ENCODE measurements at regions not wholly inside any gene's neighbourhood (a gene's known extent, or its start where the extent isn't known, plus 50 kb on each side); places are given as distances from the start of the nearest gene placed in this dataset.
"Not testable (repeated sequence)": the region's sequence is repeated elsewhere in the genome, so short reads cannot be mapped to it uniquely, and the experiment has no call there.

GRCh38 chr6:128724738-128725137 lies 158.2 kb upstream of the LAMA2 start:
- H3K27me3 Mint-ChIP-seq: peaks cover 14 to 27% of the 10 kb centered on the region in 2 donors
- H3K9me3 Mint-ChIP-seq: no peaks in the 10 kb centered on the region
- DNase-seq (no peak), ATAC-seq (replicated peaks) (no peak)
- no peak overlapping the region for H3K4me3 Mint-ChIP-seq
- no peaks in the 10 kb centered on the region for H3K4me1 Mint-ChIP-seq (ENCODE audit: low read depth in 2 of 2)
- no peaks in the 10 kb centered on the region for H3K36me3 Mint-ChIP-seq (ENCODE audit: insufficient read depth)
- no peak overlapping the region for H3K27ac Mint-ChIP-seq

- no peaks in the 10 kb centered on the region for H3K9me3 Mint-ChIP-seq
- H3K27ac Mint-ChIP-seq: no peak overlapping the region
- no peak for DNase-seq
- no peaks in the 10 kb centered on the region for H3K36me3 Mint-ChIP-seq (ENCODE audit: insufficient read depth)
- ATAC-seq (replicated peaks): no peak
- peaks cover 8 to 16% of the 10 kb centered on the region in 2 donors for H3K27me3 Mint-ChIP-seq
- no peak overlapping the region for H3K4me3 Mint-ChIP-seq
- no peaks in the 10 kb centered on the region for H3K4me1 Mint-ChIP-seq (ENCODE audit: low read depth in 2 of 2)
Observed at GRCh38 chr6:128723667-128724066, 159.3 kb upstream of the LAMA2 start.

DNA sequence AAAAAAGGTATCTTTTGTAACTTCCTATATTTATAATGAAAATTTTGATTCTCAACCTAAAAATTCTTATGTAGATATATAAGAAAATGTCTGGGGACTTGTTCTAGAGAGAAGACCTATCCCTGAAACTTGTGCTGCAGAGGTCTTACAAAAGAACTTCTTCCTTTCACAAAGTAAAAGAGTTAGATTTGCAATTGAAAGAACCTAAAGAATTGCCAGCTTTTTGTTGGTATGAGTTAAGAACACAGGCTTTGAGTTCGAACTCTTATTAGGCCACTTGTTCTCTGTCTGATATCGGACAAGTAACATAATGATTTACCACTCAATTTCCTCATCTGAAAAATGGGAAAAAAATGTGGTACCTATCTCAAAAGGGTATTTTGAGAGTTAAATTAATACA lies 162.0 kb upstream of the LAMA2 start:
- Mint-ChIP-seq H3K36me3 (ENCODE audit: insufficient read depth) (no peaks in the 10 kb centered on the region), H3K27me3 (peaks cover 8 to 10% of the 10 kb centered on the region in 2 donors), H3K4me3 (no peak overlapping the region), H3K27ac (no peak overlapping the region), H3K4me1 (ENCODE audit: low read depth in 2 of 2) (no peaks in the 10 kb centered on the region), H3K9me3 (no peaks in the 10 kb centered on the region)
- DNase-seq: no peak
- no peak for ATAC-seq (replicated peaks)

DNA sequence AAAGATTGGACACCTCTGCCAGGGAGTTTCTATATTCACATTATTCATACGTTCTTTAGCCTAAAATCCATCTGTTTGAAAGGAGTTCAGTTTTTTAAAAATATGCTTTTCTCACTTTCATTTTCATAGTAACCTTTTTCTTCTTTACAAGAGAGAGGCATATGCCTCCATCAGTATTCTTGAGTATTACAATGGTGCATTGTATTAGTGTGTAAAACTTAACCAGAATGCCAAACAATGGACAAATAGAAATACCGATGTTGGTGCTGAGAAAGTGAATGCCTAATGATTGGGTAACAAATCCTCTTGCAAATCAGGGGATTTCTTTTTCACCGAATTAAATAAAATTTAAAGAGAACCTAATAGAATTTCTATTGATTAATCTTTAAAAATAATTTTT lies 163.2 kb upstream of the LAMA2 start:
- no peaks in the 10 kb centered on the region for H3K36me3 Mint-ChIP-seq (ENCODE audit: insufficient read depth)
- no peaks in the 10 kb centered on the region for H3K9me3 Mint-ChIP-seq
- H3K27ac Mint-ChIP-seq: no peak overlapping the region
- H3K27me3 Mint-ChIP-seq: peaks cover 10 to 15% of the 10 kb centered on the region in 2 donors
- no peak overlapping the region for H3K4me3 Mint-ChIP-seq
- H3K4me1 Mint-ChIP-seq (ENCODE audit: low read depth in 2 of 2): no peaks in the 10 kb centered on the region
- DNase-seq: no peak
- no peak for ATAC-seq (replicated peaks)

DNA sequence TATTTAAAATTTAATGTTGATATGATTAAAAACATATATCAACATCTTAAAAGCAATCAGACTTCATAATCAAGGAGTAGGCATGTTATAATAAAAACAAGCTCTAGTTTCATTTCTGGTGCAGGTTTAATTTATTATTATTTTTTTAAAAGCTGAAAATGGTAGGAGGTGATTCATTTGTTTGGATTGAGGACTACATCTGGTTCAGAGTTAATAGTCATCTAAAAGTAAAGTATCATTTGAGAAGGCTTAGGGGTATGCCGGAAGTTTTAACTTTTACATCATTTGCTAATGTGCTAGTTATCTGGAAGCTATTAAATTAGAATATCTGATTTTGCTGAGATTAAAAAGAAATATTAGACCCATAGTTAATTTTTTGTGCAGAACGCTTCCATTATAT lies 169.5 kb upstream of the LAMA2 start:
- H3K27ac Mint-ChIP-seq: no peak overlapping the region
- DNase-seq: no peak
- no peaks in the 10 kb centered on the region for H3K4me1 Mint-ChIP-seq (ENCODE audit: low read depth in 2 of 2)
- H3K4me3 Mint-ChIP-seq: no peak overlapping the region
- no peaks in the 10 kb centered on the region for H3K36me3 Mint-ChIP-seq (ENCODE audit: insufficient read depth)
- peaks cover 0 to 15% of the 10 kb centered on the region in 2 donors for H3K27me3 Mint-ChIP-seq
- ATAC-seq (replicated peaks): no peak
- H3K9me3 Mint-ChIP-seq: no peaks in the 10 kb centered on the region

GRCh38 chr6:128712898-128713297 lies 170.0 kb upstream of the LAMA2 start:
- ATAC-seq (replicated peaks) (no peak), DNase-seq (no peak)
- H3K4me1 Mint-ChIP-seq (ENCODE audit: low read depth in 2 of 2): no peaks in the 10 kb centered on the region
- no peaks in the 10 kb centered on the region for H3K36me3 Mint-ChIP-seq (ENCODE audit: insufficient read depth)
- peaks cover 0 to 15% of the 10 kb centered on the region in 2 donors for H3K27me3 Mint-ChIP-seq
- H3K27ac Mint-ChIP-seq: no peak overlapping the region
- H3K4me3 Mint-ChIP-seq: no peak overlapping the region
- H3K9me3 Mint-ChIP-seq: no peaks in the 10 kb centered on the region

GRCh38 chr6:128711149-128711548 lies 171.8 kb upstream of the LAMA2 start:
- no peak overlapping the region for H3K4me3 Mint-ChIP-seq

GRCh38 chr6:128710315-128710714 lies 172.6 kb upstream of the LAMA2 start:
- H3K27ac Mint-ChIP-seq: no peak overlapping the region

More at GRCh38 chr6:128711149-128711548, 171.8 kb upstream of the LAMA2 start:
- Mint-ChIP-seq H3K9me3 (no peaks in the 10 kb centered on the region), H3K4me1 (ENCODE audit: low read depth in 2 of 2) (no peaks in the 10 kb centered on the region), H3K27me3 (peaks cover 0 to 8% of the 10 kb centered on the region in 2 donors), H3K27ac (no peak overlapping the region), H3K36me3 (ENCODE audit: insufficient read depth) (no peaks in the 10 kb centered on the region)
- DNase-seq: no peak
- no peak for ATAC-seq (replicated peaks)

DNA sequence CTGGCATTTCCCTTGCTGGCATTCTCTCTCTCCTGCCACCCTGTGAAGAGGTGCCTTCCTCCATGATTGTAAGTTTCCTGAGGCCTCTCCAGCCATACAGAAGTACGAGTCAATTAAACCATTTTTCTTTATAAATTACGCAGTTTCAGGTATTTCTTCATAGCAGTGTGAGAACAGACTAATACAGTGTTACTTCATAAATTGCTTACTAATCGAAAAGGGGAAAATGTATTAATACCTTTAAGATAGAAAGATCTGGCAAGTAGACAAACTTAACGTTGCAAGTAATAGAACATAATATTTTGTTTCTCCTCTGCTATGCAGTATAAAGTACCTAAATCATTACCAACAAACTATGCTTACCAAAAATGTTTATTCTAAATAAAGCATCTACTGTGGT lies 178.3 kb upstream of the LAMA2 start:
- Mint-ChIP-seq H3K27ac (no peak overlapping the region), H3K4me1 (ENCODE audit: low read depth in 2 of 2) (no peaks in the 10 kb centered on the region), H3K4me3 (no peak overlapping the region), H3K9me3 (no peaks in the 10 kb centered on the region), H3K27me3 (peaks cover 0 to 14% of the 10 kb centered on the region in 2 donors), H3K36me3 (ENCODE audit: insufficient read depth) (no peaks in the 10 kb centered on the region)
- ATAC-seq (replicated peaks): no peak
- DNase-seq: no peak

More at GRCh38 chr6:128710315-128710714, 172.6 kb upstream of the LAMA2 start:
- no peaks in the 10 kb centered on the region for H3K4me1 Mint-ChIP-seq (ENCODE audit: low read depth in 2 of 2)
- ATAC-seq (replicated peaks) (no peak), DNase-seq (no peak)
- H3K4me3 Mint-ChIP-seq: no peak overlapping the region
- no peaks in the 10 kb centered on the region for H3K36me3 Mint-ChIP-seq (ENCODE audit: insufficient read depth)
- no peaks in the 10 kb centered on the region for H3K9me3 Mint-ChIP-seq
- H3K27me3 Mint-ChIP-seq: peaks cover 0 to 1% of the 10 kb centered on the region in 2 donors

DNA sequence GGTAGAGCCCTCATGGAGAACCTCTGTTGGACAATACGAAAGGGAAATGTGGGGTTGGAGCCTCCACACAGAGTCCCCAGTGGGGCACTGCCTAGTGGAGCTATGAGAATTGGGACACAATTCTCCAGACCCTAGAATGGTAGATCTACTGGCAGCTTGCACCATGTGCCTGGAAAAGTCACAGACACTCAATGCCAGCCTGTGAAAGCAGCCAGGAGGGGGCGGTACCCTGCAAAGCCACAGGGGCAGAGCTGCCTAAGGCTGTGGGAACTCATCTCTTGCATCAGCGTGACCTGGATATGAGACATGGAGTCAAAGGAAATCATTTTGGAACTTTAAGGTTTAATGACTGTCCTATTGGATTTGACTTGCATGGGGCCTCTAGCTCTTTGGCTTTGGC lies 179.1 kb upstream of the LAMA2 start:
- H3K27ac Mint-ChIP-seq; H3K4me3 Mint-ChIP-seq; H3K4me1 Mint-ChIP-seq (ENCODE audit: low read depth in 2 of 2); ATAC-seq (replicated peaks); H3K9me3 Mint-ChIP-seq; DNase-seq; H3K36me3 Mint-ChIP-seq (ENCODE audit: insufficient read depth): not testable (repeated sequence)
- H3K27me3 Mint-ChIP-seq: peaks cover 0 to 14% of the 10 kb centered on the region in 2 donors

- Mint-ChIP-seq H3K4me1 (ENCODE audit: low read depth in 2 of 2) (peaks cover 0 to 6% of the 10 kb centered on the region in 2 donors), H3K9me3 (no peaks in the 10 kb centered on the region), H3K27me3 (no peaks in the 10 kb centered on the region), H3K36me3 (ENCODE audit: insufficient read depth) (no peaks in the 10 kb centered on the region), H3K27ac (no peak overlapping the region), H3K4me3 (no peak overlapping the region)
- DNase-seq (no peak), ATAC-seq (replicated peaks) (no peak)
Observed at GRCh38 chr6:128696691-128697689, 176.6 kb upstream of the PTPRK start.

DNA sequence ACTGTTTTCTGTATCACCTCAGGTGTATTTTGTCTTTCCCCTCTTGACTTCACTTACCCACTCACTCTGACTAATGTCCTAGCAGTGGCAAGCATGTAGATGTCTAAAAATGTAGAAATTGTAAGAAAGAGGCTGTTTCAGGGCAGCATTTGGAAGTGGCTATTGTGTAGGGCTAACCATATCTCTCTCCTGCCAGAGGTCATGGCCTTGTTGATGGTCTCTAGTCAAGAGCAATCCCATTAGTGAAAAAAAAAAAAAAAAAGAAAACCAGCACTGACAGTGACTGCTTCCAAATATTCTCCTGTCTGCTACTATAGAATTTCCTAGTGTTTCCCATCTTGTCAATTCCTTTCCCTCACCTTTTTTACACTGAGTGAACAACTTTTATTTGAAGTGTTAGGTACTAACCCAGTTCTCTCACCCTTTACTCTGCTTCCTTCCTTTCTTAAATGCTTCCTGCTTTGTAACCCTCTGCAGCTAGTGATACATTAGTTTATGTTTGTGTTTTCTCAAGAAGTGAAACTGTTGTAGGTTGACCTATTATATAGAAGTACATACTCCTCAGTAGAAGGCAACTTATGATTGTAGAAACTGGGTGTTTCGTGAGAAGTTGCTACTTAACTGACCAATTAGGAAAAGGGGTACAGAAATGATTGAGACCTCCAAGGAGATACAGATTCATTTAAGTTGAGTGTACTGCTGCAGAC lies 174.1 kb upstream of the PTPRK start:
- Mint-ChIP-seq H3K9me3 (no peaks in the 10 kb centered on the region), H3K27me3 (peaks cover 14 to 15% of the 10 kb centered on the region in 2 donors), H3K27ac (no peak overlapping the region), H3K36me3 (ENCODE audit: insufficient read depth) (no peaks in the 10 kb centered on the region), H3K4me1 (ENCODE audit: low read depth in 2 of 2) (peaks cover 0 to 6% of the 10 kb centered on the region in 2 donors), H3K4me3 (no peak overlapping the region)
- ATAC-seq (replicated peaks) (peak; percentile 27), DNase-seq (no peak)

GRCh38 chr6:128690063-128690462 lies 169.7 kb upstream of the PTPRK start:
- Mint-ChIP-seq H3K4me1 (ENCODE audit: low read depth in 2 of 2) (peaks cover 0 to 6% of the 10 kb centered on the region in 2 donors), H3K36me3 (ENCODE audit: insufficient read depth) (no peaks in the 10 kb centered on the region), H3K27ac (no peak overlapping the region), H3K4me3 (no peak overlapping the region), H3K27me3 (peaks cover 18 to 35% of the 10 kb centered on the region in 2 donors), H3K9me3 (no peaks in the 10 kb centered on the region)
- DNase-seq (no peak), ATAC-seq (replicated peaks) (no peak)
